Stimulated activated CD8-positive, alpha-beta memory T cell treated with anti-CD3 and anti-CD28 coated beads, Interleukin-7, amount 100 ng/mL, for 1 hour (primary cell): ENCODE measurements at regions not wholly inside any gene's neighbourhood (a gene's known extent, or its start where the extent isn't known, plus 50 kb on each side); places are given as distances from the start of the nearest gene placed in this dataset.
"Not testable (repeated sequence)": the region's sequence is repeated elsewhere in the genome, so short reads cannot be mapped to it uniquely, and the experiment has no call there.

ENCODE experiments used
- DNase-seq, 2 donors: peaks; one replicate each; pipeline ENCODE4 v3.0.0-alpha.2; 2020; ENCODE audit warnings: low read depth in 2 of 2

DNA sequence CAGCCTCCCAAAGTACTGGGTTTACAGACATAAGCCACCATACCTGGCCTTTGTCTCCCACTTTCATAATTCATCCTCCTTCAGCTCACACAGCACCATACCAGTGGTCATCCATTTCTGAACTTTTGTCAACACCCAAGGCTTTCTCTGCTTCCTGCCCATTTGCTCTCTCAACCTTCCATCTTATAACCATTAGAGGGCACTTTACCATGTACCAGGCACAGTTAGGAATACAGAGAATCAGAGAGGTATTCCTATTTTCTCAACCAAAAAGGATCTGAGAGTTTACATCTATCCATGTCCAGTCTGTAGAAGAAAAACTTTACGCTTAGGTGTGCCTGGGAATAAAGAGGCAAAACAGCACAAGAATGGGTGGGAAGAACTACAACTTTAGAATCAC, 397.6 kb downstream of the BUD13 start:
- no peak for DNase-seq

DNA sequence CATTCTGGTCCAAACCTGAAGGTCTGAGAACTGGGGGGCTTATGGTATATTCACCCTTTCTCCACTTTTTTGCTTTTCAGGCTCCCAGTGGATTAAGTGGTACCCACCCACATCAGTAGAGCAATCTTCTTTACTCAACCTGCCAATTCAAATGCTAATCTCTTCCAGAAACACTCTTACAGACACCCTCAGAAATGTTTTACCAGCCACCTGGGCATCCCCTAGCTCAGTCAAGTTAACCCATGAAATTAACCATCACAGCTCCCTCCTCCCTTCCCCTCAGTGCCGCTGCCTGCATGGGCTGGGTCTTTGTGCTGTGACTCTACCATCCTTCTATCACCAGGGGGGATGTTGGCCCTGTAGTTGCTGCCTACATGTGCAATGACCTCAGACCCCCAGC, 398.7 kb downstream of the BUD13 start:
- DNase-seq, result no peak

DNA sequence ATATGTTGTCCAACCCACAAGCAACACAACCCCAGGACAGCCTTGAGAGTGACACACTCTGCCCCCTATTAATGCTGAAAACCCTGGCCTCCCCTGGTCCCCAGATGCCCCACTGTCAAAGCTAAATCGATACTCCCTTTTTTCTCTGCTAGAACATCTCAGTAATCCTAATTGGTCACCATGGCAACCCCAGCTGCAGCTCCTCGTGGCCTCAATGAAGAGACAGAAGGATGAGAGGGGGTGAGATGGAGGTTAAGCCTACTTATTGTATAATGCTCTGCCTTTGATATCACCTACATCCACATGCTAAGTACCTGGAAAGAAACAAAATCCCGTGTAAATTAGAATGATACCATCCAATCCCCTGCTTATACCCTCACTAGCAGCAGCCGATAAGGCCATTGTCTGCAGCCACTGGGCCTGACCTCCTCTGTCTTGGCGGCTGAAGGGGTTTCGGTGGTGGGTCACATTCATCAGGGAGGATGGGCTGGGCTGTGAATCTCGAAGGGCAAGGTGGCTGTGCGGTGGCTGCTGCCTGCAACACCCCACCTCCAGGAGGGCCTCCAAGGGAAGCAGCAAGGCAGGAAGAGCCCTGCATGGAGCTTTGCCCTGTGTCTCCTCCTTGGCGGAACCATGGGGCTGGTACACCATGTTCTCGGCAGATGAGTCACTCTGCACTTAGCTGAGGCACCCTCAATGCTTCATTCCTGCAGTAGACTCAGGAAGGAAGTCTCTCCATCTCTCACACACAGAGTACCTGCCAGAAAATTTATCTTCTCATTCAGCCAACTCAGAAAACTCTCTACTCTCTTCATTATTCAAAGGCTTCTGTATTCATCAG, 399.5 kb downstream of the BUD13 start:
- no peak for DNase-seq

DNA sequence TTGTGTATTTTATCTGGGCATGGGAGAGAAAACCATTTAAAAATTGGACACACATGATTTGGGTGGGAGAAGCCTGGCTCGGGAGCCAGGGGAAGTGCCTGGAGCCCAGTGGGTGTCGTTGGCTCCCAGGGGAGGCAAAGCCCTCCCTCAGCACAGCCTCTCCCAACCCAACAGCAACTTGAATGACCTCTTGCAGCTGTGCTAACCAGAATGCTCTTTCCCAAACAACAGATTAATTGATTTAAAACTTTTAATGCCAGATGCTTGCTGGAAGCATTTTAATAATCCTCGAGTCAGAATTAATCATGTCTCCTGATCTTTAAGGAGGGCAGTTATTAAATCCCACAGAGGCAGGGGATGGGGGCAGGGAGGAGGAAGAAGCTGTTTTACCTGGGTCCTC, 401.6 kb downstream of the BUD13 start:
- no peak for DNase-seq

DNA sequence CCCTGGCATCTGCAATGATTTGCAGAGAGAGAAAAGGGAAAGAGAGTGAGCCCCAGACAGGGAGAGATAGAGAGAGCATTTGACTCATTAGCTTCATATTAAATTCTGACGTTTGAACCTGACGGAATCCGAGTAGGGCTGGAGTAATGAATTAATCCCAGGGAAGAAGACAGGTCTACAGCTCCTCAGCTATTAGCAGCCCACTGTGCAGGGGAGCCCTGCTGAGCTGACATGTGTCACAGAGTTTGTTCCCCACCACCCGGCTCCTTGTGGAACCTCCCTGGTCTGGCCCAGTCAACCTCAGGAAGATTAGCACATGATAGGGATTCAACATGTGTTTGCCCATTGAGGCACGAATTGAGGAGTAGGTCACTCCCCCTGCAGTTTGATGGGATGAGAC, 404.0 kb downstream of the BUD13 start:
- DNase-seq, result no peak

DNA sequence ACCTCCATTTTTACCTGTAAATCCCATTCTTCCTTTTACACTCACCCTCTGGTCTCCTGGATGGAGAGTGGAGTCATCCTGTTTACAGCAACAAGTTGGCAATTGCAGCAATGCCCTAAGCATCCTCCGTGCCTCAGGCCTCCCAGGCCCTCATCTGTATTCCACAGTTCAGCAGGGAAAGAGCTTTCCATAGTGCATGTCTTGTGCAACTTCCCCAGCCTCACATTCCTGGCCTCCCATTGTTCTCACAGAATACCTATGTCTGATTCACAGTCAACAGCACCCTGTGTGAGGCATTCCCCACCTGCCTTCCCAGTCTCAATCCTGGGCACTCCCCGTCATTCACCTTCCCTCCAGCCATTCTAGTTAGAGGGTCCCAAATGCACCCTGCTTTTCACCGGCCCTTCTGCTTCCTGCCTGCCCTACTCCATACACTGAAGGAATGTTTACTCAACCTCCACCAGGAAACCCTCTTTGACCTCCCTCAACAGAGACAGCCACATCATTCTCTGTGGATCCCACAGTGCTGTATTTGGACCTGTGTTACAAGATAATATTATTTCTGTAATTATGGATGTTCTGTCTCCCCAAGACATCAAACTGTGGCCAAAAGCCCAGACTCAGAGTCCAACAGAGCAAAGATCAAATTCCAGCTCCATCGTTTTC, 405.7 kb downstream of the BUD13 start:
- DNase-seq, result no peak

DNA sequence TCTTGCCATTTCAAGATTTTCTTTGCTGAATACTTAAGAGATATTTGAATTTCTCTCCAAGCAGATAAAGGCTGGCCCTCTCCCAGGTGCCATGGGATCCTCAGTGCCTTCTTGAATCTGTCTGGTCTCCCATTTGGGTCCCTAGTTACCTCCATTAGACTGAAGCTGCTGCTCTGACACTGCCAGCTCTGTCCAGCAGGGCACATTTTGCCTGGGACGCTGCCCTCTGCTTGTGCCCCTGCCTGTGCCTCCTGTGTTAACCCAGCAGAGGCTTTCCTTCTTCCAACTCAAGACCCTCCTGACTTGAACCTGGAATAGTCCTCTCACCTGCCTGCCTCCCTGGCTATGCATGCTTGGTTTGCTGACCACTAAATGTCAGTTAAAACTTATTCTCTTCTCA, 406.3 kb downstream of the BUD13 start:
- no peak for DNase-seq

DNA sequence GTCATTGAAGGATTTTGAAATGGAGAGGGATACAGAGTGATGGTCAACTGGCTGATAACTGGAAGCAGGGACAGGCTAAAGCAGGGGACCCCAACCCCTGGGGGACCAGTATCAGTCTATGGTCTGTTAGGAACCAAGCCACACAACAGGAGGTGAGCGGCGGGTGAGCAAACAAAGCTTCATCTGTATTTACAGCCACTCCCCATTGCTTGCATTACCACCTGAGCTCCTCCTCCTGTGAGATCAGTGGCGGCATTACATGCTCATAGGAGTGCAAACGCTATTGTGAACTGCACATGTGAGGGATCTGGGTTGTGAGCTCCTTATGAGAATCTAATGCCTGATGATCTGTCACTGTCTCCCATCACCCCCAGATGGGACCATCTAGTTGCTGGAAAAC, 407.9 kb downstream of the BUD13 start:
- not testable (repeated sequence) for DNase-seq

DNA sequence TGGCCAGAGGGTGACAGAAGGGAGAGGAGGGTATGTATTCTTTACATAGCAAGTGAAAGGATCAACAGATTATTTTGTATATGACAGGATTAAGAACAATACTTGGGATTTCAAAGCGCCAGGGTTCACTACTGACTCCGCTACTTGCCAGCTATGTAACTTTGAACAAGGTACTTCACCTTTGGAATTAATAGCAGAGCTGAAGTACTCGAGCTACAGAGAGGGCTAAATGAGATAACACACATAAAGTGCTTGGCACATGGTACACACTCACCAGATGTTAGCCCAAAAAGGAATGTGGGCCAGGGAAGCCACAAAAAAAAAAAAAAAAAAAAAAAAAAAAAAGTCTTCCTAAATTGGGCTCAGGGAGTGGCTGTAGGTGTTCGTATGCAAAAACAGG, 408.4 kb downstream of the BUD13 start:
- DNase-seq, result no peak

DNA sequence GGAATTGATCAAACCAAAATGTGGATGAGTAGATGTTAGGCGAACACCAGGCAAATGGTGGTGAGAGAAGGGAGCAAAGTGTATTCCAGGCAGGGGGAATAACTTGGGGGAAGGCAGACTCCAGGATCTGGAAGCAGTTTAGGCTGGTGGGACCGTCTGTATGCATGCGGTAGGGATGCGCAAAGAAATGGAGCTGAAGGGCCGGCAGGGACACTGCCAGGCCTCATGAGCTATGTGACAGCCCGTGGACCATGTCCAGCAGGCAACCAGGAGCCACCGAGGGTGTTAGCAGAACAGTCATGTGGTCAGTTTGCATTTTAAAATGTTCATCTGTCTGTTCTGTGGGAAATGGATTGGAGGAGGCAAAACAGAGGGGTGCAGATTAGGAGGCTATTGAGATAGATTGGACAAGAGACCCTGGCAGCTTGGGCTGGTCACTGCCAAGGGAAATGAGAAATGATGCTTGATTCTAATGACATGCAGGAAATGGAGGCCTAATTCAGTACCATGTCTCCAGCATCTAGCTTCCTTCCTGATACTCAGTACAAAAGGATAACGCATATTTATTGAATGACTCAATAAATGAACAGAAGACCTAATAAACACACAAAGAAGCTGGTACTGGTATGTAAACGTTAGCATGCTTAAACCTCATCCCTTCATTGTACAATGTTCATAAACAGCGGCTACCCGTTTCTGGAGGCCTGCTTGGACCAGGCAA, 412.4 kb downstream of the BUD13 start:
- no peak for DNase-seq

DNA sequence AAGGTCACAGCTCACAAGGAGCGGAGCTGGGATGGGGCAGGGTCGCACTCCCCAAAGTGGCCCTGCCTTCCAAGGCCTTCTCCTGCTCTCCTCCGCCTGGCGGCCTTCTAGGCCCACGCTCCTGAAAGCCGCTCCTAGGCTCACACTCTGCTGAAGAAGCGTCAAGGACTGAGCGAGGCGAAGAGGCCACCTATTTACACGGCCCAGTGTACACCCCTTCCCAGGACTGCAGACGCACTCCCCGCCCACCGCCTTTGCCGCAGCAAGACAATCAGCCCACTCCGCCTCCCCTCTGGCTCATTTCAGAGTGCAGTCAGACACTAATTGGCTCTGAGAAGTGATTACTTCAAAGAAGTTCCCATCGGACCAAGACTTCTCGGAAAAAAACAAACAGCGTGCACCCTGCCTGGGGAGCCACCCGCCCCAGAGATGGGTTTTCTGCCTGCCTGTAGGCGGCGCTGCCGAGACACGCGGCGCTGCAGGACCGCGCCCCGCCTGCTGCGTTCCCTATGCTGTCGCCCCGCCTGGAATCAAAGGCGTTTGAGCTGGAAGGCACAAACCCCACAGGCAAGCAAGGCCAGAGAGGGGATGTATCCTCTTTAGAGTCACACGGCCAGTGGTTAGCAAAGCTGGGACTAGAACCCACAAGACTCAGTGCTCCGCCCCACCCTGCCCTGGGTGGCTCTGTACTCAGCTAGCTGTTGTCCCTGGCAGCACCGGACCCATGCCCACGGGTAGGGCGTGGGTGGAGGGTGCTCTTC, 414.8 kb downstream of the BUD13 start:
- no peak for DNase-seq

DNA sequence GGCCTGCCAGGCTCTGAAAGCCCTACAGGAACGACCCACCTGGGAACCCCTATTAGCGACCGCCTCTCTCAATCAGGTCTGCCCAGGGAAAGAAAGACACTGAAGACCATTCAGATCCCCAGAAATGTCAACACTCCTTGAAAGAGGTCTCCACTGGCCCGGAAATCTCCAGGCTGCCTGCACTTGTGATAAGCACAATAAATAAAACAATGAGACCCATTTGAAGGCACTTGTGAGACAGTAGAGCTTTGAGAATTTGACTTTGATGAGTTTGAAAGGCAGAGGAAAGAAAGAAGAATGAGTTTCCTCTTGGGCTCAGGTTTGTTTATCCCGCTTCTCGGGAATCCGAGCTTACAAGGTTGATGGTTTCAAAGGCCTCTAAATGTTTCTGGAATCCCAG, 416.3 kb downstream of the BUD13 start:
- no peak for DNase-seq

DNA sequence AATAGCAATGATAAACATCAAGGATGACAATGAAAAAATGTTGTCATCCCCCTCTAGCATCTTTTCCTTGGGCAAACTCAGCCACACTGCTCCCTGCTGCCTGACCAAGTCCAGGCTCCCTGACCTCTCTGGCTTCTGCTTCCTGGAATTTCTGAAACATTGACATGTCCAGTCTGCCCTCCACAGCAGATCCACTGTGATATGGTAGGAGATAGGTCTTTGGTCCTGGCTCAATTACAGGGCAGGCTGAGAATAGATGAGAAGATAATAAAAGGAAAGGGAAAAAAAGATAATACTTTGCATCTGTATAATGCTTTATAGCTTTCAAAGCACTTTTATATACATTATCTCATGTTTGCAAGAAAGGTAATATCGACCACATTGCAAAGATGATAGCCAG, 417.7 kb downstream of the BUD13 start:
- no peak for DNase-seq

DNA sequence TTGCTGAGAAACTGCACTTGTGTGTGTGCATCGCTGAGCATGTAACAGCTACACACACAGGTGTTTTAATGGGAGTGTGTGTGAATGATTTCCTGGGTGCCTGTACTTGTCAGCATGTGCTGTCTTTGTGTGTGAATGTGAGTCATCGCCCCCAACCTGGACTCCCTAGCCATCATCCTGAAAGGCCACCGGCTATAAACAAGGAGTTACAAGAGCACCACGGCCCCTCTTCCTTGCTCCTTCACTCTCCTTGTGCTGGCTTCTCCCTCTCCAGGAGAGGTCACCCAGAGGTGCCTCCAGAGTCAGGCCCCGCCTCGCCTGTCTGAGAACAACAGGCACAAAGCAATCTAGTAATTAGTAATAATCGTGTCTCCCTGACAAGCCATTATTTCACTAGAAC, 419.2 kb downstream of the BUD13 start:
- DNase-seq, result no peak

DNA sequence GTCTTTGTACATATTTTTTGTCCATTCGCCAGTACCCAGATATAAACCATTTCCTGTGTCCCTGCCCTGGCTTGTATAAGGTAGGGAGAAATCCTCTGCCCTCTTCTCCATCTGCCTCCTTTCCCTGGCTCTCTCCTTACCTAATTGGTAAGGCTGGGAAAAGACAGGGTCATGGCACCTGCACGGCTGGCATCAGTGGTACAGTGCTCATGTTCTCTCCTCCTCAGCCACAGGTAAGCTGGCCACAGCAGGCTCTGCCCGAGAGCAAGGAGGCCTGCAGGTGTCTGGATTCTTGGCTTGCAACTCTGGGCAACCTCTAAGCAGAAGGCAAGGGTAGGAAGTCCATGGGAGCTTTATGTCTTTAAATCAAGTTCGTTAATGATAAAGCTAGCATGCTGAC, 419.9 kb downstream of the BUD13 start:
- no peak for DNase-seq

DNA sequence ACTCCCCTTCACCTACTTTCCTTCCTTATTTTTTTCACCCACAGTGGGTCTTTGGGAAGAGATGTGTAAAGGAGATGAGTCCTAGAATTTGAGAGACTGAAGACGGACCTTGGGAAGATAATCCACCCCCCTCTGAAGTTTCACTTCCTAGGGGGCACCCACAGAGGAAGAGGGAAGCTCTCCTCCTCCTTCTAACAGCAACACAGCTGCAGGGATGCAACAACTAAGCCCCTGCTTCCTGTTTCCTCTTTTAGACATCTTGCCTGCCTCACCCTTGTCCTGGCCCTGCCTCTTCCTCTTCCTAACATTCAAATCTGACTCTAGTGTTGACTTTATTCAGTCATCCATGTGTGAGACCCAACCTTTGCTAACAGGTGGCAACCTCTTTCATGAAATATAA, 424.6 kb downstream of the BUD13 start:
- no peak for DNase-seq

DNA sequence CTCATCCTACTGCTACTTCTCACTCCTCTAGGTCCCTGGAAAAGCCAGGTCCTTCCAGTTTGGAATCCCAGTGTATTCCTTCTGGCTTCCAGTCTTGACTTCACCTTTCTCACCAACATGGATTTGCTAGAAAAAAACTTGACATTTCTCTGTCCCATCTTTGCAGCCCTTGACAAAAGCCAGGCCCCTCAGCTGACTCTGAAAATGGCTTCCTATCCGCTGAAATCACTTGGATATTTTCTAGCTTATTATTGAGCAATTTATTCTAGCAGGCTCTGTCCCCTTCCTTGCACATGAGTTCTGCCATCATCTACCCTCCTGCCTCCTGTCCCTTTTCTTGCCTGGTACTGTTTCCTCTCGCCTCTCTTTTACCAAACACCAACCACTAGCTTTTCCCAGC, 427.2 kb downstream of the BUD13 start:
- no peak for DNase-seq

DNA sequence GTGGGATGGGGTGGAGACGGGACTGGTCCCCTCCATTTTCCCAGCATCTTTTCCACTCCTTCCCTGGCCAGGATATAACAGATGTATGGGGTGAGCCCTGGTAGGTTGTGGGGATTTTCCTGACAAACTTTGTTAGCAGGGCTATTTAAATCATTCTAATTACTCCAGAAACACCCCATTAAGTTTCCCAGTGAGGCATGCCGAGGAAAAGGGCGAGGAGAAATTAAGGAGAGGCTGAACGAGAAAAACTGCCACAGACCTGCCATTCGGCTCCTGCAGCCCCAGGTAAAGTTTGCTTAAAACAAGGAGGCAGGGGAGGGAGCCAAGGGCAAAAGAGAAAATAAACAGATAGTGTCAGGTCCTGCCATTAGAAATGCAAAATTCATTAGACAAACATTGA, 428.2 kb downstream of the BUD13 start:
- no peak for DNase-seq

DNA sequence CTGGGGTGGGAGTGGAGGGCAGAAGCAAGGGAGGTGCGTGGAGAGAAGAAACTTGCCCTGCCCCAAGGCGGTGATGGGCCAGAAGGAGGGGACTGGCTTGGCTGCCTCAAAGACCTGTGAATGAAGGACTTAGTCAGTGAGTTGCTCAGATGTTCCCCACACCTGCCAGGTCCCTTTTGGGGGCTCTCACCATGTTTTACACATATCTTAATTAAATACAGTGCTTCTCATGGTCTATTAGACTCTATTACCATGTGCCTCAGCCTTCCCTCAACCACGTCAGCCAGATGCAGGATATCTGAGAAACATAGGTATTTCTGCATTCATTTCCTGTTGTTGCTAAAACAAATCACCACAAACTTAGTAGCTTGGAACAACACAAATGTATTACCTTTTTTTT, 429.5 kb downstream of the BUD13 start:
- DNase-seq, result no peak

DNA sequence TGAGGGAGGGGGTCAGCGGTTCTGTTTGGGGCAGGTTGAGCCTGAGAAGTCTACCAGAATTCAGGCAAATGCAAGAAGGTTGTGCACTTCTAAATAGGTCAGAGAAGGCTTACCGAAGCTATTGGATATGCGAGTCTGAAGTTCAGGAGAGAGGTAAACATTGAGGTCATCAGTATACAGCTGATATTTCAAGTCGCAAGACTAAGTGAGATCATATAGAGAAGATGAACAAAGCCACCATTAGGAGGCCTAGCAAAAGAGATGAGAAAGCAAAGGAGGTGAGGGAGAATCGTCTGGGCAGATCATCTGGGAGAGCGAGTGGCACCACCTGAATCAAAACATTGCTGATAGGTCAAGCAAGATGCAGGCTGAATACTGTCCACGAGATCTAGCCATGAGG, 430.6 kb downstream of the BUD13 start:
- no peak for DNase-seq

DNA sequence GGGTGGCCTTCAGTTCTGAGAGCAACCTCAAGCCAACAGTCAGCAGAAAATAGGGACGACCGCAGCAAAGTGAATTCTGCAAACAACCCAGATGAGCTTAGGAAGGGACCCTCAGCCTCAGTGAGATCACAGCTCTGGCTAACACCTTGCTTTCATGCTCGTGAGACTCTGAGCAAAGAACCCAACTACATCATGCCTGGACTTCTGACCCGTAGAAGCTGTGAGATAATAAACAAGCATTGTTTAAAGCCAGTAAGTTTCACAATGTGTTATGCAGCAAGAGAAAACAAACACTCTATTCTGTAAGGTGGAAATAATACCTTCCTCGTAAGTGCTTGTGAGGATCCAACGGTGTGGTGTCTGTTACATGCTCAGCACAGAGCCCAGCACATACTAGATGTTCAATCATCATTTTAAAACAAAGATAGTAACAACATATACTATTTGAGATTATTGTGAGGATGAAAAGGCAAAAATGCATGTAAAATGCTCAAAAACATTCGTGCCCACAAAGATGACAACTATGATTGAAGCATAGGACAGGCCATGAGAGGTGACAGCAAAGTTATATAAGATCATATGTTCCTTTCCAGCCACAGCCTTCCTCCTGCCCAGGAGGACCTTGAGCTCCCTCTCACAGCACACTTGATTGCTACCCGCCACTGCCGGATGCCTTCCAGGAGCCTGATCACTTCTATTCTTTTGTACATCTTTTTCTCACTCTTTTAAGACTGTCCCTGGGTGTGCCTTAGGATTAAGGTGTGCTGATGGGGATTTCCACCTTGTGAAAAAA, 433.3 kb downstream of the BUD13 start:
- DNase-seq, result no peak
